Globus pallidus (tissue), 1 donor: ENCODE measurements at regions not wholly inside any gene's neighbourhood (a gene's known extent, or its start where the extent isn't known, plus 50 kb on each side); places are given as distances from the start of the nearest gene placed in this dataset.

Experiments
- DNase-seq: peaks from one replicate; pipeline ENCODE4 v3.0.0-alpha.2; 2015; ENCODE audit warnings: low spot score

DNA sequence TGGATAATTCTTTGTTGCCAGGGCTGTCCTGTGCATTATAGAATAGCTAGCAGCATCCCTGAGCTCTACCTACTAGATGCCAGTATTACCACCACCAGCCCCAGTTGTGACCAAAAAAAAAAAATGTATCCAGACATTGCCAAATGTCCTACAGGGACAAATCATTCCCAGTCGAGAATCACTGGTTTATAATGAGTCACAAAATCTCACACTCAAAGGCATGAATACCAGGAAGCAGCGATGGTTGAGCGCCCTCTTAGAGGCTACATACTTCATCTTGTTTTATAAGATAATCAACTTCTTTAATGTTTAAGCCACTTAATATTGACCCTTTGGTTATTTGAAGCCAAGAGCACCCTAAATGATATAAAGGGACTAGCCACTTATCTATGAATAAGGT, 297.3 kb downstream of the DHX15 start:
- no peak for DNase-seq

DNA sequence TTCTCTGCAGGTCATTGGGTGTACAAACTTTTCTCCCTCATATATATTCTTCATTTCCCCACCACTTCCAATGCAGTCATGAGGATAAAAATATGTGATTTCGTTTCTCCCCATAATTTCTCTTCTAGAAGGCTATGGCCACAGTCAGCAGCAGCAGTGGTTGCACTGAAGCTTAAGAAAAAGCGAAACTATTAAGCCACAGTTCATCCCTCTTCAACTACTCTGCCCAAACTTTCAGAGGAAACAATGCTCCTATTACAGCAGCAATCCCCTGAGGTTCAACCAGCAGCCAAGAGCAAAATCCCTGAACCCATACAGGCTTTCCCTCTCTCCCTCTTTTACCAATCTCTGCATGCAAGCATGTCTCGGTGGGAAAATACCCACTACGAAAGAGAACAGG, 298.6 kb downstream of the DHX15 start:
- DNase-seq: no peak

DNA sequence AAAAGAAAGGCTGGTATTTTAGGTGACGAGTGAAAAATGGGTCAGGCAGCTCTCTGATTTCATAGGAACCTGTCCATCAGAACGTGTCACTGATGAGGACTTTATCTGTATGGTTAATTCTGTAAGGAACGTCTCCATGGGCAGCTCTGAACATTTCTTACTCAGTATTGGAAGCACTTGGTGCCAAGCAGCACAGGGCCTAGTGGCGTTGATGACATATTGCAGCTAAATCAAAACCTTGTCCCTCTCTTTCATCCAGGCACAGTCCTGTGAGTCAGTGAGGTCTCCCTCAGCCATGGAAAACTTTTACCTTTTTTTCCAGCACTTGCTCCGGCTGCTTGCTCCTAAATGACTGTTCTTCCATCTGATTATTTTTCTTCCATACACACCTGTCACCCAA, 301.9 kb downstream of the DHX15 start:
- no peak for DNase-seq

DNA sequence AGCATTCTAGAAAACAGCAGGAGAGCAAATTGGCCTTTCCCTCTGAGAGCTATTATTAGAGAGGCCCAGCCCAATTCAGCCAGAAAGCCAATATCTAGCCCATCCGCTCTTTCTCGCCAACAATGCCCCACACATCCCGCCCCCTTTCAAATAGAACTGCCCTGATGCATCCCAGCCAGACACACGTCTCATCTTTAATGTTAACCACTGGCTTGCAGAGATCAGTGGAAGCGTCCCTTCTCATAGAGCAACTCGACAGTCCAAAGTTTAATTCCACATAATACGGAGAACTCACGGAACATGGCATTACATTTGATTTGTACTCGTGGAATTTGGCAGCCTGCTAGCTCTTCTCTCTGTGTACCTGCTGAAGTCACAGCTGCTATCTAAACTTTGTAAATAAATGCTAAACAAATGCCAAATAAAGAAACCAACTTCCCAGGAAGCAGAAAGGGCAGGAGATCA, 304.4 kb downstream of the DHX15 start:
- DNase-seq: no peak

DNA sequence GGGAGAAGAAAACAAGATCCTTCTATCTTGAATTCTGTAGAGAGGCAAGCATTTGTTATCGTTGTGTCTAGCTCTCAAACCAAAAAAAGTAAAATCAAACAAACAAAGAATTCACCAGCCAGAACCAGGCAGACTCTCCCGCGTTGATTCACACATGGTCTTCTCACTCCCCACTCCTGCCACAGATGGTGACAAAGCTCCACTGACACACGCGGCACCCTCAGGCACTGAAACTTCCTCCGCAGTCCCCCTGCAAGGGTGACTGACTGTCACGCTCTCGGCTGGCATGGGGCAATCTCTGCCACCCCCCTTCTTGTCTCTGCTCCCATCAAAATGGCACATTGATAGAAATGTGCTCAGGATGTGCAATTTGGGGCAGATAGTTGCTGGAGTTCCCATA, 304.9 kb downstream of the DHX15 start:
- no peak for DNase-seq

DNA sequence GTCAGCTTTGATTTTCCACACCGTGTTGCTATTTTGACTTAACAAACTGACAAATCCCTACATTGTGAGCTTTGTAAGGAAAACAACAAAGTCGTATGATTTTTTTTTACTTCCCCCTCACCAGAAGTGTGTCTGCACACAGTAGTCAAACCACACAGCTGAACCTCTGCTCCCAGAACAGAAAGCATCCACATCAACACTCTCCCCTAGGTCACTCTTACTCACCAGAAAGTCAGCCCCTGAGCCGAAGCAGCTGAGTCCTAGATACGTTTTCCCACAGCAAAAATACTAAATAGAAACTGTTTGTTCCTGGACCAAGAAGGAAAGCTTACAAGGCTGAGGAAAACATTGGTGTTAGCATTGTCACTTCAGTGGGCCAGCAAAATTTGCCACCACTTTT, 305.7 kb downstream of the DHX15 start:
- no peak for DNase-seq

DNA sequence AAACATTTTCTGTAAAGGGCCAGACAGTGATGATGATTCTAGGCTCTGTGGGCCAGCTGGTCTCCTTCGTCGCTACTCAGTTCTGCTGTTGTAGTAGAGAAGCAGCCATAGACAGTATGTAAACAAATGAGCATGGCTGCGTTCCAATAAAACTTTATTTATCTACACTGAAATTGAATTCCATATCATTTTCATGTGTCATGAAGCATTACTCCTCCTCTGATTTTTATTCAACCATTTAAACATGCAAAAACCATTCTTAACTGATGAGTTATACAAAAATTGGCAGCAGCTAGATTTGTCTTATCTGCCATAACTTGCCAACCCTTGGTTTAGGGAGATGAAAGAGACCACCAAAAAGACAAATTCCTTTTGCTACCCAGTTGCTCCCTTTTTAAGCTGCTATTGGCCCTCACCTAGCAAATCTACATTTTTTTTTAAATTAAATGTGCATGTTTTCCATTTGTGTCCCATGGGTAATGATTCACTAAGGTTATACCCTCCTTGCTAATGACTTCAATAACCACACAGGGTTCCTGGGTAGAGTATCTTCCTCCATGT, 309.9 kb downstream of the DHX15 start:
- DNase-seq: no peak

DNA sequence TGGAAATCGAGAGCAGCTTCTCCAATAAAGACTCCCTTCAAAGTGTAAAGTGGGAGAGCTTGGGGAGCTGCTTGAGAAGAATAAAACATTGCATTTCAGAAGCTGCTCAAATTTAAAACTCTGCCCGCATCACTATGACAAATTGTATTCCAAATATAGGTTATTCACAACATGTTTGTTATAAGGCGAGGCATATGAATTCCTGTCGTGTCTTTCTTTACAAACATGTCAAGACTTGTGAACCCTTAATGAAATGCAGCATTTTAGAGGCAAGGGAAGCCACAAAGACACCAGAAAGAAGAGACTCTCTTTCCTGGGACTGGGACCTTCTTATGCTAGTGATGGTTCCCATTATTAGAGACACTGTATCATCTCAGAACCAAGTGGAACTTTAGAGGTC, 311.2 kb downstream of the DHX15 start:
- no peak for DNase-seq

DNA sequence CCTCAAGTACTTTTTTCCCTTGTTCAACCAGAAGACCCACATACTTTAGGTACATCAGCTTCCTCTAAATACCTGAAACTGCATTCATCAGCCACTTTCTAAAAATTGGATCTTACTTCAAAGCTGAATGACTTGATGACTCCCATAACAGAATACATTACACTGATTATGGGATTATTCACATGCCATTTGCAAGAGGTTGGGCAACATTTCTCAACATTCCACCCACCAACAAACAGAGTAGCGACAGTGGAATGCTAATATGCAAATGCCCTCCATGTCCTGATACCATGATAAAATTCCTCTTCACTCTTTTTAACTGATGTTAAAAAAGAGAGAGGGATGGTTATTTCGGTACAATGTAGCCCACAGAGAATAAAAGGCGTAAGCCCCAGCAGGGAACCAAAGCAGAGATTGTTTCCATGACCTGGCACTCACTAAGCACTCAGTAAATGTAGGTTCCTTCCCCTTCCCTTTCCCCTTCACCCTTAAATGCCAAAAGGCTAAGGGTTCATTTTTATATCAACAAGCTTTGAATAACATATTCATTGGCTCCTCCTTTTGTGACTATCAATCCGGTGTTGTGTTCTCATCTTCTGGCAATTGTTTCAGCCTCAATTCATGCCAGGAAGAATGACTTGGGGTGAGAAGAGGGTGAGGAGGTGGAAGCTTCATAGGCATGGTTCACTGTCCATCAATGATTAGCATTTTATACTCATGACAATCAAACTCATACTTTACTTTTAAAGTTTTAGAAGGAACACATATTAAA, 317.2 kb downstream of the DHX15 start:
- DNase-seq: no peak

DNA sequence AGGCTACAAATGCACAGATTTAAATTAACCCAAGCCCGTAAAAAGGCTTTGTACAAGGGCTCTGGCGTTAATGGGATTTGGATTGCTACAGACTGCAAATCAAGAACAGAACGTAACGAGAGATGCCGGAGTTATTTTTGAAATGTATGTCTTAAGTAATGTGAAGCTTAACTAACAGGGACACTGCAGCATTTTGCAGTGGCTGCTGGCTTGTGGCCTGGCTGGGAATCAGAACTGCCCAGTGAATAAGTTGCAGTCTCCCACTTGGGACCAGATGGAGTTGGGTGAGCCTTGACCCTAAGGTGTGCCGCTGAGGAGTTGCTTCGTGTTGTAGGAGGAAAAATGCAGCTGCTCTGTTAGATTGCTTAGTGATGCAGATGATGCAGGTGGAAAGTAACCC, 318.4 kb downstream of the DHX15 start:
- no peak for DNase-seq

DNA sequence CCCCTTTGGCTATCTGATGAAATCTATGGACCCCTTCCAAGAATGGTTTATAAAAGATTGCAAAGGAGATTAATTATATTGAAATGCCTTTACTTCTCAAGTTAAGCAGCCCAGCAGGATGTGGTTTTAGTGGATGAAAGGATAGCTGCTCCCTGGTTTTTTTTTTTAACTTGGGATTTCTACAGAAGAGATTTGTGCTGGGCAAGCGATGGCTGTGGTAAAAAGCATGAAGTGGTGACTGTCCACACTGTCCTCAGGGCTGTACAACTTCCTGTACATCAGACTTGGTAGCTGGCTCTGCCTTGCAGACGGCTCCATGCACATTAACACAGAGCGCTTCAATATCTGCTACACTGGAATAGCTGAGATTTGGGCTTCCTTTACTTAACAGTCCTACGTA, 321.7 kb downstream of the DHX15 start:
- DNase-seq: no peak

DNA sequence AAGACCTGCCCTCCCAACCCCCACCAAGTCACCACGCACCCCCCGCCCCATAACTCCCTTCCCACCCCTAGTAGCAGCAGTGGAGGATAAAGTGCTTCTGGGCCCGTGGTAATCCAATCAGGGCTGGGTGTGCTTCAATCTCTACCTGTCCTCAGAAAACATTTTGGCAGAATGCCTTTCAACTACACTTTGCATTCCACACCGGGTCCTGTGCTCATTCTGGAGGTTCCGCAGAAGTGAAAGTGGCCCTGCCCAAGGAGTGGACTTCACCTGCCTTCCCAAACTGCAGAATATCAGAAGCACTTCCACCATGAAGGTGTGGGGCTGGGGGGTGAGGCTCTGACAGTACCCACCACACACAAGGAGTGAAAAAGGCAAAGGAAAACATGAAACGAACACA, 322.3 kb downstream of the DHX15 start:
- DNase-seq: no peak

DNA sequence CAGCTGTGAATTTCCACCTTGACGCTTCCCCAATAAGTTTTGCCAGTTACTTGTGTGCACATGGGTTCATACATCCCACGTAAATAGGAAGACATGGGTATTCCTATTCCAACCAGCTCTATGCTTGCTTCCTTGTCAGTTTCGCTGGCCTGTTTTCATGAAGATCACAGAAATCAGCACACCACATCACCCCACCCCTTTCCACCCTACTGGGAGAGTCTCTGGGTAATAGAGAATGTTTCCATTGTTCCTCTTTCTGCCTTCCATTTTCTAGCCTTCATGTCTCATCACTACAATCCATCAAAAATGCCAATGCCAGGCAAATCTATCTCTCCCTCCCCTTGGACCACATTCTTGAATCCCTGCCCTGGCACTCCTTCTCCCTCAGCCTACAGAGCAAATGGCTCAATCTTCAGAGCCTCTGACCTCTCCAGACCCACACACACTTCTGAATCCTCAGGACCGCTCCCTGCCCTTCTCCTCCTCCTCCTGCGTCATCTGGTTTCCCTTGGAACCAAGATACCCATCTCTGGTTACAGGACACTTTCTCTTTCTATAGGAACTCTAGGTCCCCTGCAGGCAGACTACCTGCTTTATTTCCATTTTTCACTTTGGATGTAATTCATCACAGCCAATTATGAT, 323.3 kb downstream of the DHX15 start:
- DNase-seq: peak; percentile 42

DNA sequence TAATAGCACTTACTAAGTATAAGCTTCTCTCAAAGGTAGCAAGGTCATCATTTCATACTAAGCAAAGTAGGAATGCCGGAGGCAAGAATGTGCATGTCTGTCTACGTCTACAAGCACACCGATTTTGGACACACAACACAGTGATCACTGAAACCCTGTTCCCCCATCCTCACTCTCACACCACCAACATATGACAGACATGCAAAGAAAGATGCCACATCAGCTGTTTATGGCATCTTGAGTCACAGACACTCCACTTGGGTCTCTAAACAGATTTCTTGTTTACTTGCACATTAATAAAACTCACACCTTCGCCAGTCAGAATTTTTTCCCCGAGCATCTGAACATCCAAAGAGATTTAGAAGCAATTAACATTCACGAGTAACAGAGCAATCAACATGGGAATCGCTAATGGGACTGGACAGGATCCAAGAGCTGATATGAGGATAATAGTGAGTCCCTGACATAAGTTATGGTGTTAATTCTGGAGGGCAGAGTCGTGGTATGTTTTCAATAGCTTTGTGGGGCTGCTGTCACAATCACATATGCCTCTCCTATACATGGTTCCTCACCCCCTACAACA, 324.1 kb downstream of the DHX15 start:
- DNase-seq: no peak

DNA sequence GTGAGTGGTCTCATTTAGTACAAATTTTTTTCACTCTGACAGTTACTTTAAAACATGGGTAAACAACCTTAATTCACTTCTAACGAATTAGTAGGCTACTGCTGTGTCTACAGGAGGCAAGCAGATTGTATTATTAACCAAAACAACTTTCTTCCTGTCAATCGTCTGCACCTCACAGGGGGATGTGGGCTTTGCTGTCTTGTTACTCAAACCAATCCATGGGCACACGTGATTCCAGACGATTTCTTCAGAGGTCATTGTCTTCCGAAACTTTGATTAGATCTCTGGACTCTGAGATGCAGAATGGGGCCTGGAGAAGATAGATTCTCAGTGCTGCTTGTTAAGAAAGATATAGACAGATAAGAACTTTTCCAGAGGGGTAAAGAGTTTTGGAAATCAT, 327.8 kb downstream of the DHX15 start:
- no peak for DNase-seq

DNA sequence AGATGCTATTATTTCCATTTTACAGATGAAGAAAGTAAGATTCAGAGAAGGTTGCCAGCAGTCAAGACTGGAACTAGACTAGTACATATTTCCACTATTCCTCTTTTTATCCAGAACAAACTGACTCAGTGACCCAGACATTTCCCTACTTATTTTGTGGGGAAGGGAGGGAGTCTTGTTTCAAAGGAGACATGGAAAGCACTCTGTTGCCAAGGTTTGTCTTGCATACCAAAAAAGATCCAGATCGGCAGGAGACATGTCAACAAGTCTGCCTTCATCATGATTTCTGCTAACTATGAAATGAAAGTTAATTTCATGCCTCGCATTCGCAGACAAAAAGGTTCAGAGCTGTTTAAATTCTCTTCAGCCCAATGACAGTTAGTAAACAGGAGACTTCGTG, 328.3 kb downstream of the DHX15 start:
- DNase-seq: no peak

DNA sequence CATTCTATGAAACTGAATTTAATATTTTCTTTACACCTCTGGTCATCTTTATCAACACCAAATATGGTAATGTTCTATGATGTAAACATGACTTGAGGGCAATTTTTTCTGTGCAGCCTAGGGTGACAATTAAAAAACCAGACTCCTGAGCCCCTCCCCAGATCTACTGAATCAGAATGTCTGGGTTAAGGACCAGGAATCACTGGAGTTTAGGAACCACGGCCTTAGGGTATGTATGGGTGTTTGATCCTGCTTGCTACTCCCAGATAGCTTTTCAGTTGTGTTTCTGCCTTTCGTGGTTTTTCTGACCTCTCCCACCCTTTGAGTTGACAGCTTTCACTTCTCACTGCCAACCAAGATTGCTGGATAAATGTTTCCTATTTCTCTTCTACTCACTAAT, 332.2 kb downstream of the DHX15 start:
- DNase-seq: no peak

DNA sequence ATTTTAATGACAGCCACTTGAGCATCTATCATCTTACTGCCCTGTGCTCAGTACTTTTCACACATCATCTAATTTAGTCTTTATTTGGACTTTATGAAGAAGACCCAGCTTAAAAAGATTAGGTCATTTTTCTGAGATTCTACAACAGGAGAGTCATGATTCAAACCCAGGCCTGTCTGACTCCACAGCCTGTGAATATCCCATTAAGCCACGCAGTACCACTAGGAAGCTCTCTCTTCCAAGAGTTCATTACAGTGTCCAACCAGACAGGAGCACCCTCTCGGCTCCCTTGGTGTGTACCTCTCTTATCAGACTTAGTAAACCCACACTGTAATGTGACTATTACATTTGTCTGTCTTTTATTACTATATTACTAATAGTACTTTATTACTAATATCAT, 332.8 kb downstream of the DHX15 start:
- DNase-seq: no peak

DNA sequence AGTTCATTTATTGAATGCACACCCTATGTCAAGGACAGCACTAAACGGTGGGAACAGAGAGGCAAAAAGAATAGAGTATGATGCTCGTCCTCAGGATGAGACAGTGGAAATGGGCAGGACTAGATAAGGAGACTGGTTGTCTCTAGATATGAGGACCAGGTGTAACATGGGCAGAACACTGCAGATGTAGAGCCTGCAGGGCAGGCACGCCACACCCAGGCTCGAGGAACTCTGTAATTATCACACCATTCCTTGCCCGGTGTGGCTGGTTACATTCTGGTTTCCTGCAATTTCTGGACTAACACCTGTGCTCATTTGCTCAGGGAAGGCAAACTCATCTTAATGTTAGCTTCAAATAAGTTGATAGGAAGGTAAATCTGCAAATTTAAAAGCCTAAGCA, 334.4 kb downstream of the DHX15 start:
- DNase-seq: no peak

DNA sequence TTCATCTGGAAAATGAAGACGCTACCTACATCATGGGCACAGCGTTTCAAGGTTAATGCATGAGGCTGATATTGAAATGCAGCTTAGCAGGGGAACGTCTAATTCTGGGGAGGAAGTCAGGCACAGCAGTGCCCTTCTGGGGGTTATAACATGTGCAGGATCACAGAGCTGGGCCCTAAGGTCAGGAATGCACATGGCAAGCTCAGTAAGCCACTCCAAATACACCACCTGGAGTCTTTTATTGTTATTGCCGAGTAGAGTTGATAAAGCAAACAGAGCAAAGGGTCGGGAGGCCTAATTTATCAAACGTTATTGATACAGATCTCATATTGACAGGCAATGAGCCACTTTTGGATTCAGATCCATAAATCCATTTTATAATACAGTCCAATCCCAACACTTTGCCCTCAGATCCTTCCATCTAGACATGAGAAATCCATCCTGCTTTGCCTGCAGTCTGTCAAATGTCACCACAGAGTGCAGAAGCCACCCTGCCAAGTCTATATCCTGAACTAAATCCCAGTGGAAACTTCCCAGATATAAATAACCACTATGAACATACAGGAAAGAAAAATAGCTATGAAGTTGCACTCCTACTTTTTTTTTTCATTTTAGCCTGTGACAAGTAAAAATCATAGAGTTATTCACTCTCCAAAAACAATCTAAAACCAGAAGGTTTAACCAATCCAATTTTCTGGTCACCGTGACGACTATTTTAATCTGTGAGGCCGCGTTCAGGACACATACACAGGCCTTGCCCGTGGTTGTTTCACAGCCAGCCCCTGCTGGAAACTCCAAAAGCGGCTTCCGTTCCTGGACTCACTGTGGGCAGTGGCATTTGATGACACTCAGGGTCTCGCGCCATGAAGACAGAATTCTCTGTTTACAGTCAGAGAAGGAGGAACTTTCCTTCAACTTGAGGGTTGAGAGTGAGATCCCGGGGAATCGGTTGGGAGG, 335.4 kb downstream of the DHX15 start:
- no peak for DNase-seq

DNA sequence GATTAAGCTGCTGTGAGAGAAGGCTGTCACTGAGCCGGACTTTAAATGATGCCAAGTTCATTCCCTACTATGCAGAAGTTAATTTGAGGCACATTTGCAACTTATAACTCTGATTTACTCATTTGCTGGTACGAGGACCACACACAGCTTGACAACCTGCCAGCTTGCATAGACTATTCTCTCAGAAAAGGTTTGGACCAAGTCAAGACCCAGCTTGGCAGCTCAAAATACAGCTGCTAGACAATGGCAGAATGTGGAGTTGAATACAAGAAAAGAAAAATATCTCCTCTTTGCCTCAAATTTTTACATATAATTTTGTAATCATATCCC, 338.9 kb downstream of the DHX15 start:
- peak; percentile 22 for DNase-seq
